Choroid plexus epithelial cell (primary cell): ENCODE measurements at regions not wholly inside any gene's neighbourhood (a gene's known extent, or its start where the extent isn't known, plus 50 kb on each side); places are given as distances from the start of the nearest gene placed in this dataset.
"Not testable (repeated sequence)": the region's sequence is repeated elsewhere in the genome, so short reads cannot be mapped to it uniquely, and the experiment has no call there.

Experiments used
- DNase-seq: peaks from one replicate; pipeline ENCODE4 v3.0.0-alpha.2; 2010; ENCODE audit warnings: low read depth
- H3K4me3 ChIP-seq: 2 replicates; pipeline ENCODE4 v1.5.1; 2011; ENCODE audit warnings: low read depth, mild to moderate bottlenecking, control low read depth, low read length, moderate library complexity
- CTCF ChIP-seq: conservative IDR thresholded peaks from 2 replicates; pipeline ENCODE4 v1.5.1; 2011; ENCODE audit warnings: low read depth, mild to moderate bottlenecking, control low read depth, inconsistent platforms, low read length, moderate library complexity

GRCh38 chr4:124065936-124066335, 646.6 kb downstream of the ANKRD50 start:
- TF ChIP-seq CTCF: no peak
- no peak for DNase-seq
- no peak overlapping the region for H3K4me3 ChIP-seq

- TF ChIP-seq CTCF: no peak
- no peak for DNase-seq
- no peak overlapping the region for H3K4me3 ChIP-seq
These were observed 645.9 kb downstream of the ANKRD50 start for GRCh38 chr4:124066595-124066994.

GRCh38 chr4:124067046-124067445, 645.5 kb downstream of the ANKRD50 start:
- DNase-seq: no peak
- no peak overlapping the region for H3K4me3 ChIP-seq
- TF ChIP-seq CTCF: no peak

- no peak overlapping the region for H3K4me3 ChIP-seq
- TF ChIP-seq CTCF: no peak
- no peak for DNase-seq
These were observed 641.6 kb downstream of the ANKRD50 start for GRCh38 chr4:124070688-124071484.

GRCh38 chr4:124075276-124075675, 637.3 kb downstream of the ANKRD50 start:
- not testable (repeated sequence) for H3K4me3 ChIP-seq, DNase-seq

GRCh38 chr4:124079174-124079780, 633.3 kb downstream of the ANKRD50 start:
- no peak overlapping the region for H3K4me3 ChIP-seq
- no peak for DNase-seq
- TF ChIP-seq CTCF: no peak

- no peak for DNase-seq
- no peak for TF ChIP-seq CTCF
- H3K4me3 ChIP-seq: no peak overlapping the region
These were observed 628.8 kb downstream of the ANKRD50 start for GRCh38 chr4:124083711-124084110.
